Sigmoid colon (tissue), 6 donors: ENCODE measurements at regions not wholly inside any gene's neighbourhood (a gene's known extent, or its start where the extent isn't known, plus 50 kb on each side); places are given as distances from the start of the nearest gene placed in this dataset.

Source experiments
- DNase-seq: peaks from one replicate; pipeline ENCODE4 v3.0.0-alpha.2; 2019
- H3K27ac ChIP-seq, 4 donors: fragments of 200-600 bp; sonication (generic); one replicate each; pipeline ENCODE4 v1.5.1; 2016 to 2019; ENCODE audit warnings: mild to moderate bottlenecking in 1 of 4
- H3K27me3 ChIP-seq, 3 donors: fragments of 200-600 bp; sonication (generic); one replicate each; pipeline ENCODE4 v1.5.1; 2019; ENCODE audit warnings: mild to moderate bottlenecking in 1 of 3
- H3K36me3 ChIP-seq, 4 donors: fragments of 200-600 bp; sonication (generic); one replicate each; pipeline ENCODE4 v1.5.1; 2016 to 2019
- H3K4me1 ChIP-seq, 4 donors: fragments of 200-600 bp; sonication (generic); one replicate each; pipeline ENCODE4 v1.5.1; 2017 to 2019
- H3K4me3 ChIP-seq, 4 donors: fragments of 200-600 bp; sonication (generic); one replicate each; pipeline ENCODE4 v1.5.1; 2017 to 2019; ENCODE audit warnings: mild to moderate bottlenecking in 2 of 4, moderate library complexity in 1 of 4
- H3K9me3 ChIP-seq, 4 donors: fragments of 200-600 bp in 3 of 4; sonication (generic) in 3 of 4; one replicate each; pipeline versions ENCODE4 v1.5.1 to v1.6.1; 2013 to 2019
- EP300 ChIP-seq, 4 donors: sonication (generic); formaldehyde crosslinking; IDR thresholded peaks; one replicate each; pipeline ENCODE4 v1.6.1; 2017; ENCODE audit warnings: antibody characterized with exemption in 4 of 4
- POLR2A ChIP-seq, 2 donors: fragments of 450-650 bp; IDR thresholded peaks; one replicate each; pipeline ENCODE4 v1.6.1; 2016; ENCODE audit warnings: antibody characterized with exemption in 2 of 2, mild to moderate bottlenecking in 2 of 2, moderate library complexity in 2 of 2
- POLR2AphosphoS5 ChIP-seq, 4 donors: sonication (generic); formaldehyde crosslinking; IDR thresholded peaks; one replicate each; pipeline ENCODE4 v1.6.1; 2017; ENCODE audit warnings: antibody characterized with exemption in 4 of 4
- WGBS, 2 donors: extraction: QIAGEN DNeasy Blood & Tissue Kit; methylation state at CpG; one replicate each; pipeline ENCODE4 v1.1.7; 2013; 5-methylcytosine and 5-hydroxymethylcytosine counted together
- intact Hi-C: fragments of 100-400 bp; cut with DNase I; formaldehyde crosslinking; loops from one replicate; pipeline ENCODE4 v1.15.1; 2023
- TF ChIP-seq, protein P1 (sequence below), 4 experiments: fragments of 450-650 bp in 3 of 4; fragments of 200-600 bp in 1 of 4; IDR thresholded peaks; one replicate each; pipeline ENCODE4 v1.5.1; 2016 to 2019; ENCODE audit warnings: antibody characterized with exemption in 4 of 4, mild to moderate bottlenecking in 3 of 4, moderate library complexity in 2 of 4
- donor health status: healthy with polysubstance abuse.
- donor health status: healthy.

DNA sequence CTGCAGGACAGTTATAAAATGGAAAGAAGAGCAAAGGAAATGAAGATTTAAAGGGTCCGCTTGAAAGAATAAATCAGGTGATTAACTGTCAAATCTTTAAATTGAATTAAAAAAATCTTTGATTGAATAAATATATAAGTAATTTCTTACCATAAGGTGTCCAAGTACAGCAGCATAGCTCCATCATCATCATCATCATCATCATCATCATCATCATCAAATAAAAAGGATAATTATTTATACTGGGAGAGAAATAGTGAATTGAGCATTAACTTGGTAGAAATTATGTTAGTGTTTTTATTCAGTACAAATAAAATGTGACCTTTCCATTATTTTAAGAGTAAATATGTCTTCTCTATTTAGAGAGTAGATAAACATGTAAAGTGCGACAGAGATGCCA lies 745.6 kb upstream of the MARCKS start:
- 95 to 96% methylated on average over 2 of the region's 2 CpGs for WGBS, 2 donors
- Histone ChIP-seq H3K27ac (no peak overlapping the region), H3K9me3 (no peaks in the 10 kb centered on the region), H3K4me3 (no peak overlapping the region), H3K36me3 (no peaks in the 10 kb centered on the region), H3K4me1 (no peaks in the 10 kb centered on the region), H3K27me3 (no peaks in the 10 kb centered on the region)
- DNase-seq: no peak
- TF ChIP-seq EP300 (IDR thresholded peaks at IDR 0.05) (no peak), POLR2AphosphoS5 (IDR thresholded peaks at IDR 0.05) (no peak), POLR2A (IDR thresholded peaks at IDR 0.05) (no peak)
- TF ChIP-seq, protein P1, sequence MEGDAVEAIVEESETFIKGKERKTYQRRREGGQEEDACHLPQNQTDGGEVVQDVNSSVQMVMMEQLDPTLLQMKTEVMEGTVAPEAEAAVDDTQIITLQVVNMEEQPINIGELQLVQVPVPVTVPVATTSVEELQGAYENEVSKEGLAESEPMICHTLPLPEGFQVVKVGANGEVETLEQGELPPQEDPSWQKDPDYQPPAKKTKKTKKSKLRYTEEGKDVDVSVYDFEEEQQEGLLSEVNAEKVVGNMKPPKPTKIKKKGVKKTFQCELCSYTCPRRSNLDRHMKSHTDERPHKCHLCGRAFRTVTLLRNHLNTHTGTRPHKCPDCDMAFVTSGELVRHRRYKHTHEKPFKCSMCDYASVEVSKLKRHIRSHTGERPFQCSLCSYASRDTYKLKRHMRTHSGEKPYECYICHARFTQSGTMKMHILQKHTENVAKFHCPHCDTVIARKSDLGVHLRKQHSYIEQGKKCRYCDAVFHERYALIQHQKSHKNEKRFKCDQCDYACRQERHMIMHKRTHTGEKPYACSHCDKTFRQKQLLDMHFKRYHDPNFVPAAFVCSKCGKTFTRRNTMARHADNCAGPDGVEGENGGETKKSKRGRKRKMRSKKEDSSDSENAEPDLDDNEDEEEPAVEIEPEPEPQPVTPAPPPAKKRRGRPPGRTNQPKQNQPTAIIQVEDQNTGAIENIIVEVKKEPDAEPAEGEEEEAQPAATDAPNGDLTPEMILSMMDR (IDR thresholded peaks at IDR 0.05): no peak
- intact Hi-C loops: no loop called here

DNA sequence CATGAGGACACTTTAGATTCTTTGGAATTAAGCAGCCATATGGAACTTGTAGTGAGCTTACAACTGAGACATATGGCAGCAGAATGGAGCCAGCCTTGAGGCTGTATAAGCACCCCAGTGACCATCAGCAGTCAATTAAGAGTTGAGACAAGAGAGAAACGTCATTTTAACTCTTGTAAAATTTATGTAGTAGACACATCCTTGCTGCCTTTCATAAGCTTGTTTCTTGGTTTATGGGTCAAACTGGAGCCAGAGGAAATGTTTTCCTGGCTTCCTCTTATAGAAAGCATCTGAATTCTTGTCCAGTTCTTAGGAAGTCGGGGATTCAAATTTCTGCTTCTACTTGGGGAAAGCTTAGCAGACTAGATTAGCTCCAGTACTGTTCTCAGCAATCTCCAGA lies 745.1 kb upstream of the MARCKS start:
- Histone ChIP-seq H3K36me3 (no peaks in the 10 kb centered on the region), H3K9me3 (no peaks in the 10 kb centered on the region), H3K27ac (no peak overlapping the region), H3K4me1 (no peaks in the 10 kb centered on the region), H3K27me3 (no peaks in the 10 kb centered on the region), H3K4me3 (no peak overlapping the region)
- TF ChIP-seq POLR2AphosphoS5 (IDR thresholded peaks at IDR 0.05): no peak
- intact Hi-C loops: no loop called here
- no peak for DNase-seq
- 40 to 42% methylated on average over 2 of the region's 2 CpGs for WGBS, 2 donors

GRCh38 chr6:113115196-113115595 lies 741.9 kb upstream of the MARCKS start:
- DNase-seq: no peak
- no peak overlapping the region for H3K27ac ChIP-seq
- no peaks in the 10 kb centered on the region for H3K27me3 ChIP-seq
- WGBS, 2 donors: 94 to 97% methylated on average over 1 of the region's 1 CpG
- no peak for TF ChIP-seq POLR2AphosphoS5 (IDR thresholded peaks at IDR 0.05)
- no peak for TF ChIP-seq POLR2A (IDR thresholded peaks at IDR 0.05)
- no peak for TF ChIP-seq EP300 (IDR thresholded peaks at IDR 0.05)
- TF ChIP-seq, protein P1 (IDR thresholded peaks at IDR 0.05): no peak
- intact Hi-C loops: no loop called here
- peaks cover 0 to 4% (median 0%) of the 10 kb centered on the region in 4 donors for H3K9me3 ChIP-seq
- no peaks in the 10 kb centered on the region for H3K4me1 ChIP-seq
- H3K36me3 ChIP-seq: no peaks in the 10 kb centered on the region
- H3K4me3 ChIP-seq: no peak overlapping the region

DNA sequence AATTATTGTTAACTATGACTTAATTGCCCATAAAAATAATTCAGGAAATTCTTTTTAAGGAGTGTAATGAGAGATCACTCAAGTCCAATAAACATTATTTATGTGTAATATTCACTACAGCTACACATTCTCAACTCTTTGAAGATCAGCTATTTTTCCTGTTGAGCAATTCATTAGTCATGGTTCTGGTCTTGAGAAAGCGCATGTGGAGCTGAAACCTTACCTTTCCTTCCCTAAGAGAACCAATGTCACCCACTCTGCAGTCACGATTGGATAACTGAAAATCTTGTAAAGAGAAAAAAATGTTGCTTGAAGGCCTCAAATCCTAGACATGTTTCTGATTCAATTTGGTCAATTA lies 736.9 kb upstream of the MARCKS start:
- no peak for TF ChIP-seq POLR2AphosphoS5 (IDR thresholded peaks at IDR 0.05)
- TF ChIP-seq POLR2A (IDR thresholded peaks at IDR 0.05): no peak
- TF ChIP-seq, protein P1 (IDR thresholded peaks at IDR 0.05): no peak
- TF ChIP-seq EP300 (IDR thresholded peaks at IDR 0.05): no peak
- H3K4me1 ChIP-seq: no peaks in the 10 kb centered on the region
- no peak overlapping the region for H3K27ac ChIP-seq
- no peaks in the 10 kb centered on the region for H3K36me3 ChIP-seq
- peaks cover 0 to 4% (median 0%) of the 10 kb centered on the region in 4 donors for H3K9me3 ChIP-seq
- no peaks in the 10 kb centered on the region for H3K27me3 ChIP-seq
- H3K4me3 ChIP-seq: no peak overlapping the region
- intact Hi-C loops: no loop called here
- no peak for DNase-seq
- WGBS, 2 donors: 57 to 80% methylated on average over 2 of the region's 2 CpGs

- DNase-seq: no peak
- no peak overlapping the region for H3K4me3 ChIP-seq
- no peaks in the 10 kb centered on the region for H3K4me1 ChIP-seq
- peaks cover 0 to 4% (median 0%) of the 10 kb centered on the region in 4 donors for H3K9me3 ChIP-seq
- no peak overlapping the region for H3K27ac ChIP-seq
- whole genome bisulfite sequencing, 2 donors: 44 to 79% methylated on average over 7 of the region's 7 CpGs
- TF ChIP-seq, protein P1 (IDR thresholded peaks at IDR 0.05): no peak
- TF ChIP-seq EP300 (IDR thresholded peaks at IDR 0.05): no peak
- TF ChIP-seq POLR2AphosphoS5 (IDR thresholded peaks at IDR 0.05): no peak
- TF ChIP-seq POLR2A (IDR thresholded peaks at IDR 0.05): no peak
- no peaks in the 10 kb centered on the region for H3K36me3 ChIP-seq
- H3K27me3 ChIP-seq: no peaks in the 10 kb centered on the region
- intact Hi-C loops: no loop called here
Measured at GRCh38 chr6:113120582-113121285, 736.4 kb upstream of the MARCKS start.
